ENCODE measurements at regions not wholly inside any gene's neighbourhood (a gene's known extent, or its start where the extent isn't known, plus 50 kb on each side); places are given as distances from the start of the nearest gene placed in this dataset.

DNA sequence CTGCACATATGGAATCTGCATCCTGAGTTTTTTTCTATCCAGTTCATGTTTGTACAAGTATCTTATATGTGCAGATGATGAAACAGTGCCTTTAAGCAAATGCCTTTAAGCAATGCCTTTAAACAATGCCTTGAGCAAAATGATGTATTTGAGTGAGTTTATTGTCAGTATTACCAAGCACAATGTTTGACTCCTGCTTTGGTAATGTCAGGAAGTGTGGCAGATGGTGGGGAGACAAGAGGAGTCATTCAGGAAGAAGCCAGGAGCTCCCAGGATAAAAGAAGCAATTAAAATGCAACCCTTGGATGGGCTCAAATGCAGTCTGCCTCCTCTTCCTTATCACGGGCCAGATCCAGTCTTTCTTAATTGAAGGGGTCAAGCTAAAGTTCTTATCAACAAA lies 108.7 kb upstream of the KCNJ15 start:
- no peak for DNase-seq (ENCODE audit: low read depth)

DNA sequence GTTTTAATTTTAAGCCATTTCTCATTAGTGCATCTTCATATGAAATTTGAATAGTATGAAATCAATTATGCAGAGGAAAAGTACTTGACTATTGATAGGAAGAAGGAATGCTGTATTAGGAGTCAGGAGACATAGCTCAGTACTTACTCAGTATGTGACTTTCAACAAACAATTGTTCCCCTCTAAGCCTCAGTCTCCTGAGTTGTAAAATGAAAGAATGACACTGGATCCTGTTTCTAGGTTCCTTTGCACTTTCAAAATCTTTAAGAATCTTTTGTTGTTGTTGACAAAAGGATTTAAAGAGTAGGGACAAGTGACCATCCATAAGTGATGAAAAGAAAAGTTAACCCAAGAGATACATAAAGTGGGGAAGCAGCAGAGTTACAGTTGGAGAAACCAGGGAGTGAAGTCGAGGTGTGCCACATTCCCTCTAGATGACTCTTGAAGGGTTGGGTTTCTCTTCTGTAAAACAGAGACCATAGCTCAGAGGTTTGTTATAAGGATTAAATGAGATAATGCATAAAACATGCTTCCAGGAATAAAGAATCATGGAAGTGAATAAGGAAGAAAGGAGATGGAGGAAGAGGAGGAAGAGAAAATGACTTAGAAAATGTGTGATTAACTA lies 105.7 kb upstream of the KCNJ15 start:
- DNase-seq (ENCODE audit: low read depth) = no peak

DNA sequence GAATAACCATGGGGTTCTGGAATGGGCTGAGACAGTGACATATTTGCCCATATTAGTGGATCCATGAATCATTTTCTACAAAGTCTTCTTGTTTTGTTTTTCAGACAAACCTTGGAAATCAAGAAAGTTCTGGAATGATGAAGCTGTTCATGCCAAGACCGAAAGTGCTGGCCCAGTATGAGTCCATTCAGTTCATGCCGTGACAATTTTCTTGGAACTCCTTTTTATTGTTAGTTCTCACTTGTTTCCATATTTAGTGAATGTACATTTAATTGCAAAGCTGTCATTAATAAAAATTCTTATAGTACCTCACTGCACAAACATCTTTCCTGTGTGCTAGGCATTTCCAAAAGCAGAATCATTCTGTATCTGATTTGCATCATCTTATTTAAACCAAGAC lies 100.6 kb upstream of the KCNJ15 start:
- DNase-seq (ENCODE audit: low read depth) = no peak

DNA sequence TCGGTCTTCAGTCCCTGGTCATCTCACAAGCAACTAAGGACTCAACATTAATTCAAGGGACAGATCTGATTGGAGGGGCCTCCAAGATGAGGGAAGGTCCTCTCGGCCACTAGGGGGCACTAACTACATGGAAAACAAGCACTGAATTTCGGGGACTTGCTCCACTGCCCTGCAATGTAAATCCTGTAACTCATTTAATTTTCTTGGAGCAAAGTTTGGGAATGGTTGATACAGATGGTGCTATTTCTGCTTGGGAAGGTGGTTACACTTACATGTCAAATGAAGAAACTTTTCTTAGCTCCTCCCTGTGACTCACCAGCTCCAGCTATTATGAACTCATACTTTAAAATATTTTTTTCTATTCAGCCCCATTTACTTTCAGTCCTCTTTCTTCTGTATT lies 97.4 kb upstream of the KCNJ15 start:
- DNase-seq (ENCODE audit: low read depth) = peak; percentile 84

DNA sequence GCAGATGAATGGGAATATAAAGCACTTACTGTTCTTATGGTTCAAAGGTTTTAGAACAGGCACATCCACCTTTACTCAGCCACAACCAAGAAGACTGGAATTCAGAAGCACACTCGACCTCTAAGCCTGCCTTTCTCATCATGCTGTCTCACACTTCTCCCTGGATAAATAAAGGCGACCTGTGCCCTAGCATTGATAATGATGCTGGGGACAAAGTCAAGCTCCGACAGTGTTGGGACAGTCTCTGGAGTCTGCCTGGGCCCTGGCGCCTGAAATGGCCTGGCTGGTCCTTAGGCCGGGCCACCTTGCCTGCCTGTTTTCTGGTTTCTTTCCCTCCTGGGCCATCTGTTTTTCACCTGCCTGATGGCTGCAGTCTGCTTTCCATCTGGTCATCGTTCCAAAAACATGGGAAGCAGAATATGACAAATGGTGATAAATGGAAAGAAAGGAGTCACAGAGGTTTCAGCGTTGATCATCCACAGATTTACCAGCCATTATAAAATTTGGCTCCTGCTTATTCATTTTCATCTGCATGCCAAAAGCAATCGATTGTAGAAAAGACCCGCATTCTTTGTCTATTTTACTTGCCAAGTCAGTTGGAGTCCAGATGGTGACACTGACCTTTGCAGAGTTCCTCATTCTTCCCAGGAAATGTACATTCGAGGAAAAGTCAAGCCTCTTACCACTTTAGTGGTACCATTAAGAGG lies 91.2 kb upstream of the KCNJ15 start:
- DNase-seq (ENCODE audit: low read depth) = no peak

DNA sequence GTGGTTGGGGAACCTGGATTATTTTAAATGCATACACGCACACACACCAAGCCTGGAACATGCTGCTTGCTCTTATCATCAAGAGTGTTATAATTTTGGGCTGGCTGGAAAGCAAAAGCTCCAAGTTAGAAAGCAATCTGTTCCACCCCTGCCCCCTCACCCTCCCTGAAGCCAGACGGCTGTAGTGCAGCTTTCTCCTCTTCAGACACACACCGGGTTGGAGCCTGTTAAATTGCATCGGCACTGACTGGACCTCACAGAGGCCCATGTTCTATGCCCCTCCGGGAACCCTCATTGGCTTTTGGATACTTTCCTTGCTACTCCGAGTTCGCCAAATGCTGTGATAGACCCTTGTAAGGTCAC lies 90.6 kb upstream of the KCNJ15 start:
- DNase-seq (ENCODE audit: low read depth) = no peak

DNA sequence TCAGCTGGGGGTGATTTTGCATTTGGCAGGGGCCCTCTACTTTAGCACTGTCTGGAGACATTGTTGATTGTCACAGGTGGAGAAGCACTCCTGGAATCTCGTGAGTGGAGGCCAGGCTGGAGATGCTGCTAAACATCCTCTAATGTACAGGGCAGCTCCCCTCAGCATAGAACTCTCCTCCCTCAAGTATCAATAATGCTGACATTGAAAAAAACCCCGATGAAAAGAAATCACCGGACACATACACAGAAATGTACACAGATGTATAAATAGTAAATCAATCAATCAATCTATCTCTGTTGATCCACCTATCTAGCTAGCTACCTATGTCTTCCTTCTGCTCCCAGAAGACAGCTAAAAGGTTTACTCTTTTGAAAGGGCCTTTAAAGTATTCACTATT lies 89.4 kb upstream of the KCNJ15 start:
- DNase-seq (ENCODE audit: low read depth) = no peak

DNA sequence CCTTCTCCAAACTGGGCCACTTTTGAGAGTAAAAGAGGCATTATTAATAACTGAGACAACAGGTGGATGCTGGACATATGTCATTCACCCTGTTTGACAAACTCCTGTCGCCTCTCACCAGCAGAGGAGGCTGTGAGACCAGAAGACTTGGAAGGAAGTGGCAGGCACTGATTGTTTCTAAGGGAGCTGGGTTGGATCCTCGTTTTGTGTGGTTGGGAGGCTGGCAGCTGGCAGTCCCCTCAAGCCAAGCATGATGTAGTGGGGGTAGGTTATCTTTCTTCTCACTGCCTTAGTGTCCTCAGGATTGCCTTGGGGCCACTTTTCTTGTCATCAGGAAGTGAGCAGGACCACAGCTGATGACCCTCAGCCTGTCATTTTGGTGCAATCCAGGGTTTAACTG lies 86.5 kb upstream of the KCNJ15 start:
- DNase-seq (ENCODE audit: low read depth) = peak; percentile 90

DNA sequence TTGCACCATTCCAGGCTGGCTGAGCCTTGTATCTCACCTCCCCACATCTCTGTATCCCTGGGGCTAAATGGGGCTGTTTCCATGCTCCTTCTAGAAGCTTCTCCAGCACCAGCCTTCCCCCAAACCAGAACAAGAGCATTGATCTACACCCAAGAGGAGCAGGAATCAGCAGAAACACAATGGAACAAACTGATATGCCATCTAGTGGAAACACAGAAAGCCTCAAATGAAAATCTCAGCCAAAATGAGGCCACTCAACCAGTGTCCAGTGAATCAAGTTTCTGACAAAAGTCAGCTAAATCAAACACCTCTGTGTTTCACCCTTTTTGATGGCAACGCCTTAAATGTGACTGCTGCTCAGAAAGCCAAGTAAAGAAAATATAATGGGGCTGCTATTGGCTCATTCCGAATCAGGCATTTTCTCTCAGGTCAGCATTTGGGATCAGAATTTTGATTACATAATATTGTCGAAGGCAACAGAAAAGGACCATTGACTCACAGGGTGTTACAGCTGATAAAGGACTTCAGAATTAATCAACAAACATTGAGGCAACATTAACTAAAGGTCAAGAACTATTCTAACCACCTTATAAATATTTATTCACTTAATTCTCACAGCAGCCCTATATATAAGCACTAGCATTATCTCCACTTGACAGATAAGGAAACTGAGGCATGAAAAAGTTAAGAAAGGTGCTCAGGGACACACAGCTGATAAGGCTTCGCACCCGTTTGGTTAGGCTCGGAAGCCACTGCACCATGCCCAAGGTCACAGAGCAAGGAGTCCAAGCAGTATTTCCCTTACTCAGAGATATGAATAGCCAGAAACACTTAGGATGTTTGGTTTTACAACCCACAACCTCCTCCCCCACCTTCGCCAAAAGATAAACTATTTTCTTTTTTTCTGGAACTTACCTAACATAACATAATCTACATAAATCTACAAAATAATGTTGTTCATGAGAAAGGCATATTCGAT lies 85.8 kb upstream of the KCNJ15 start:
- DNase-seq (ENCODE audit: low read depth) = peak; percentile 75

DNA sequence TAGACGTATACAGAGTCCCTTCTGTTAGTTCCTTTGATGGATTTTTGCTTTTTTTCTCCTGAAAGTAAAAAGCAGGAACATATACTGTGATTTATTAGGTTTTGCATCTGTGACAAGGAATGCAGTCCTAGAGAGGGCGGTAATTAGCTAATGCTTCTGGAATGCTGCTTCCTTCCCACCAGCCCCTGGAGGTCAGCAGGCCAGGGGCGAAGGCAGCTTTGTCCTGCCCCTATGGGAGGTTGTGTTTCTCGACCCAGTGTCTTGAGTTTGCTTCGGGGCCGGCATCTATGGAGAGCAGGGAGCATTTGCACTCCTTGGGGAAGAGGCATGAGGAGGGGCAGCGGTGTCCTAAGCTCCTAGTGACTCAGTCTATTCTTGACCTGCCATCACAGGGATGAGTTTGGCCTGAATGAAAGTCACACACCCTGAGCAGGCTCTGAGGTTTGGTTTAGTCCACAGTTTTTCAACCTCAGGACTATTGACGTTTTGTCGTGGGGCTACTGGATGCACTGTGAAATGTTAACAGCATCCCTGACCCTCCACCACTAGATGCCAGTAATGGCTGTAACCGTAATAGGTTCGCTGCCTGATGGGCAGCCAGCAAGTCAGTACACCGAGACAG lies 85.0 kb upstream of the KCNJ15 start:
- peak; percentile 99 for DNase-seq (ENCODE audit: low read depth)

DNA sequence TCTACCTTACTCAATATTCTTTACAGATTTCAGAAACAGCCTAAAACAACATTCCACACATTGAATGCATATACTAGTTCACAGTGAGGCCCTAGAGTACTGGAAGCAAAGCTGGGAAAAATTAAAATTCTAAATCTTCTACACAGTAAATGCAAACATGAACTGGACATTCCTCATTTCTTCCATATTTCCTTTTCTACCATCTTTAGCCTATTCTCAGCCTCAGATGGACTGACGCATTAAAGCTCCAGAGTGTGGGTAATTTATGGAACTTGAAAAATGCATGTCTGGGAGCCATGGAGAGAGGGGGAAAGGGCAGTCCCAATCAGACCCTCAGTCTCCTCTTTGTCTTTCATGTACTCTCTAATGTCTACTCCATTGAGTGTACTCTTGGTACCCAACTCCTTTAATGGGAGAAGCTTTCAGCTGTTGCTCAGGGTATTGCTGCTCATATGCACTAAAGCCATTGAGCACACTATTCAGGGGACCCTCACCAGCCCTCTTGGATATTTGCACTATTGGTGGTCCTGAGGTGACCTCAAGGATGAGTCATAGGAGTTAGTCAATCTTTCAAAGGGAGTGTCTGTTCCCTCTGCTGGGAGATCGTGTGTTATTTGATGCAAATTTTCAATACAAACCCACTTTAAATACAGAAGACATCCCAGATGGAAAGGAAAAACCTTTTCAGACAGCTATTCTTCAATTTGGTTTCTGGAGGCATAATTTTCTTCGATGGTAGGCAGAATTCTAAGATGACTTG lies 83.3 kb upstream of the KCNJ15 start:
- peak; percentile 60 for DNase-seq (ENCODE audit: low read depth)

DNA sequence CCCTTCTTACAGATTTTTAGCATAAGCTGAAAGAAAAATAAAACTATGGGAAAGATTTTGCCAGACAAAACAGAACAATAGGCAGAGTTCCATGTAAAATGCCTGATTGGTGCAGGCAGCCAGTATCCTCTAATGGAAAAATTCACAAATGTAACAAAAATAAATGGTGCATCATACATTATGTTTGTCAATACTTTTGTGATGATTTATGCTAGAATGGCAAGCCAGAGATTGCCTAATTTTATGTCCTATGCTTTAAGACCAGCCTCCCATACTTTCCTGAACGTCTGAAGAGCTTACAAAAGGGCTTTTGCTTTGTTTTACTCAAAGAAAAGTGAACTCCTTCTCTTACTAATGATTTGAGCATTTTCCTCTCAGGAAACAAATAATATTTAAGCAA lies 81.5 kb upstream of the KCNJ15 start:
- peak; percentile 56 for DNase-seq (ENCODE audit: low read depth)

DNA sequence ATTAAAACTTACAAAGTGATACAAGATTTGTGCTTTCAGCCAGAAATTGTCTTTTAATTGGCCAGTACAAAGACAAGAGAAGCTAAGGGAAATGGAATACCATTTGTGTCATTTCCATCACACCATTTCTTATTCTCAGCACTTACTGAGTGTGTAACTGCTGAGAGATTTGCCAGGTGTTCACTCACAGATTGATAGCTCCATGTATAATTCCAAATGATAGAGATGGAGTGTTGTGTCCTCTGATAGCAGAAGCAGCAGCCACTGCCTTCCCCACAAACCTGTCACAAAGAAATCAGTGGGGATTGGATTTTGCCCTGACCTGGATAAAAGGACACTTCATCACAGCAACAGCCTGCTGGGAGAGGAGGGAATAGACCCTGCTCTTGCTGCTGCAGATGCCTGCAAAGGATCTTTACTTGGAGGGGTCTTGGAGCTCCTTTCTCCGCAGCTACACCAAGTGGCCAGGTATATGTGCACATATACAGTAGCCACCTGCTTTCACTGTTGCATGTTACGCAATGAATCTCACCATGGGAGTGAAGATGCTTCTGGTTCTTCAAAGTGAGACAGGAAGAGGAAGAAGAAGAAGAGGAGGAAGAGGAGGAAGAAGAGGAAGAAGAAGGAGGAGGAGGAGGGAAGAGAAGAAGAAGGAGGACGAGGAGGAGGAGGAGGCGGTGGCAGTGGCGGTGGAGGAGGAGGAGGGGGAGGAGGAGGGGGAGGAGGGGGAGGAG lies 78.7 kb upstream of the KCNJ15 start:
- no peak for DNase-seq (ENCODE audit: low read depth)

DNA sequence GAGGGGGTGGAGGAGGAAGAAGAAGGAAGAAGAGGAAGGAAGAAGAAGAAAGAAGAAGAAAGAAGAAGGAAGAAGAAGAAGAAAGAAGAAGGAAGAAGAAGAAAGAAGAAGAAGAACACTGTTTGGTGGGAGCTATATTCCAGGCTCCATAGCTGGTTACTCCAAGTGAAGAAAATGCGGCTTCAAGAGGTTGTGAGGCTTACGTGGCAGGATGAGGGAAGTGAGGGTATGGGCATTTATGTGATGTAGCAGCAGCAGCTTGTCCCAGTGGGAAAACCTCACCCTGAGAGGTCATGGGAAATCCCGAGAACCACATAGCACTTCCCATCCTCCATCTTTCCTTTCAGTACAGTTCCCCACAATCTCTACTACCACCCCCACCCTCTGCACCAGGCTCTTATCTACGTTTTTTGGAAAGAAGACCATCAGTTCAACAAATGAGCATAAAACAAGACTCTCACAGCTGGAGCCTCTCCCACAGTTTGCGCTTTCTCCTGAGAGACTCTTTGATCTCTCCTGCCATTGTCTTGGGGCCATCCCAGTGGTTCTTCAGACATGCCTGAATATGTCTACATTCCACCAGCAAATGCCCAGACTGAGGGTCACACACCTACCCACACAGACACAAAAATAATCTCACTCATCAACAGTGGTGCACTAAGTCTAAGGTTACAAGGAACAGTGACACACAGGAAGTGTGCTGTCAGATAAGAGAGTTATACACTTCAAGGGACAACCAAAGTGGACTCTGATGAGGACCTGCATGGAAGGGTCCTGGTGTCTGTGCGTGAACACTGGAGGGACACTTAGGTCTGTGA lies 77.9 kb upstream of the KCNJ15 start:
- peak; percentile 35 for DNase-seq (ENCODE audit: low read depth)

DNA sequence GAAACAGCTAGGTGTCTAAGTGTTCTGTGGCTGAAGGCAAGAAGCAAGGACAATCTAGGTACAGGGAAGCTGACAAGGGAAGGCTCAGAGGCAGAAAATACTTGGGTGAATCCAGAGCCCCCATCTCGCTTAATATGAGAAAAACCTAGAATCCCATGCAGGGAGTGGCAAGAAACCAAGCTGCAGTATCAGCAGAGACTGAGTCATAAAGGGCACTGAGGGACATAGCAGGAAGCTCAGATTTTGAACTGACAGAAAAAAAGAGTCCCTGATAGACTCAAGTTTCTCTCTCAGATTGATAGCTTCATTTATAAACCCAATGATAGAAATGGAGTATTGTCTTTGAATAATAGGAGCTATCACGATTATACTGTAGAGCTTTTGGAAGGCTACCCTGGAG lies 77.3 kb upstream of the KCNJ15 start:
- DNase-seq (ENCODE audit: low read depth) = peak; percentile 54

DNA sequence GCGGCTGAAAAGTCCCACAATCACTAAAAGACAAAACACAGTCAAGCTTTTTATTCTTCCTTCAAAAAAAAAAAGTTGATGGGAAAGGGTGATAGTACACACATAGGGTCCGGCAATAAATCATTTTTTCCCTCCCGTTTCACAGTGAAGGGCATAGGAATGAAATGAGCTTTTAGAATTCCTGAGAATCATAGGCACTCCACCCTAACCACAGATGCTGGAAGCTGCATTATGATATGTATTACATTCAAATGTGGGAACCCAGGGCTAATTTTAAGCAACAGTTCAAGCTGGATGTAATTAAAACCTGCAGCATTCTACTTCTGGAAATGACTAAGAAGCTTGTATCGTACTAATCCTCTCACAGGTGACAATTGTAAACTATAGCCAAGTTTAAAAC lies 75.7 kb upstream of the KCNJ15 start:
- DNase-seq (ENCODE audit: low read depth) = peak; percentile 76

DNA sequence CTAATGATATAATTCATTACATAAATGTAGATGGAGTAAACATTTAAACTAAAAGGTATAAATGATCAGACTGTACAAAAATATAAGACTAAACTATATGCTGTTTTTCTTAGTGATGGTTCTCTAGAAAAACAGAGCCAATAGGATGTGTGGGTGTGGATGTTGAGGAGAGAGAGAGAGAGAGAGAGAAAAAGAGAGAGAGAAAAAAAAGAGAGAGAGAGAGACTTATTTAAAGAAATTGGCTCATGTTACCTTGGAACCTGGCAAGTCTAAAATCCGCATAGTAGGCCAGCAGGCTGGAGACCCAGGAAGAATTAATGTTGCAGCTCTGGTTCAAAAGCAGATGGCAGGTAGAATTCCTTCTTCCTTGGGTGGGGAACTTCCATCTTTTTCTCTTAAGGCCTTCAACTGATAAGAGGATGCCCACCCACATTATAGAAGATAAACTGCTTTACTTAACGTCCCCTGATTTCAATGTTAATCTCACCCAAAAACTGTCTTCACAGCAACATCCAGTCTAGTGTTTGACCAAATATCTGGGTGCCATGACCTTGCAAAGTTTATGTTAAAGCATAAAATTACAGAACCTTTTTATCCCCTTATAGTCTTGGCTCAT lies 74.3 kb upstream of the KCNJ15 start:
- no peak for DNase-seq (ENCODE audit: low read depth)

DNA sequence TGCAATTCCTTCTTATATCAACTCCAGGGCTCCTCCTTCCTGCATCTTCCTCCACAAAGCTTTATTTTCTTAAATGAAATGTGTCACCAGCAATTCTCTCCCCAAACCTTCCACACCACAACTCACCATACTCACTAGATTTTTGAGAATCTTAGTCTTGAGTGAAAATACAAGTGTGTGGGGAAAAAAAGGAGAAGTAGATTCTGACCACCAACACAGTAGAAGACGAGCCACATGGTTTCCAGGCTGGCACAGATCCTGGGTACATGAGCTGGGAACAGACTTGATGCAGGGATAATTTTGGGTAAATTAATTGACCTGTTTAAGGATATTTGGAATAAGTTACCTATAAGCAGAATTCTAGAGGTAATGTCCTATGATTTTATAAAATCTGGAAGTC lies 72.8 kb upstream of the KCNJ15 start:
- no peak for DNase-seq (ENCODE audit: low read depth)

DNA sequence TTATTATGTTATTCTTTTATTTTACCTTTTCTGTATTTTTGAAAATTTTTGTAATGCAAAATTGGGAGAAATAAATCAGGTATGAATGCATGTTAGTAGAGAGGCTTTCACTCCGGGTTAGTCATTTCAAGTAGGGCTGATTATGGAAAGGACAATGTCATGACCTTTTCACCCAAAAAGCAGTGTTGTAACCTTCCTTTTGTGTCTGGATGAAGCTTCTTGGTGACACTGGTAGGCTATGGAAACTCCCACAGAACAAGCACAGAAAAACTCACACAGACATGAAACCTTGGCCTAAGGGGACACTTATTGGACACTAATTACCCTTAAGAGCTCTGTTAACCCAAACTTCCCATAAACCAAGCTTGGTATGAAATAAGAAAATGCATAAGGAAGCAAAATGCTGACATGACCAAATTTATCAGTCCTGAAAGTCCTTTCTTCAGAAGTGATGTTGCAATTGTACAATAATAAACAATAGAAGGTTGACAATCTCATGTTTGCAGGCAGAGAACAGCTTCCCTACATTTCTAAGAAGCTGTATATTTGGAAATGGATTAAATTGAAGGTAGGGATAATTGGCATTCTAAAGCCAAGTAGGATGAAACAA lies 70.0 kb upstream of the KCNJ15 start:
- no peak for DNase-seq (ENCODE audit: low read depth)

Data from LHCN-M2 (cell line).